H9 (cell line): ENCODE measurements at regions not wholly inside any gene's neighbourhood (a gene's known extent, or its start where the extent isn't known, plus 50 kb on each side); places are given as distances from the start of the nearest gene placed in this dataset.

Experiments
- DNase-seq: peaks from one replicate; pipeline ENCODE4 v3.0.0-alpha.2; 2017
- H2AFZ ChIP-seq: one replicate; pipeline ENCODE4 v1.6.1; 2013; ENCODE audit warnings: mild to moderate bottlenecking, low read length, control low read depth, moderate library complexity
- H2AK5ac ChIP-seq: 2 replicates; pipeline ENCODE4 v1.6.1; 2013; ENCODE audit warnings: low read length, control low read depth, mixed read lengths; ENCODE audit not compliant: insufficient read length
- H2BK120ac ChIP-seq: one replicate; pipeline ENCODE4 v1.6.1; 2013; ENCODE audit warnings: low read depth, mild to moderate bottlenecking, low read length, control low read depth, inconsistent platforms; ENCODE audit not compliant: poor library complexity, severe bottlenecking
- H2BK12ac ChIP-seq: 2 replicates; pipeline ENCODE4 v1.6.1; 2013; ENCODE audit warnings: low read length, control low read depth, mixed read lengths, low read depth; ENCODE audit not compliant: insufficient read length
- H2BK15ac ChIP-seq: 2 replicates; pipeline ENCODE4 v1.6.1; 2013; ENCODE audit warnings: low read depth, low read length, control low read depth
- H2BK20ac ChIP-seq: one replicate; pipeline ENCODE4 v1.6.1; 2013; ENCODE audit warnings: low read depth, mild to moderate bottlenecking, low read length, control low read depth, inconsistent platforms; ENCODE audit not compliant: poor library complexity, severe bottlenecking
- H2BK5ac ChIP-seq: 2 replicates; pipeline ENCODE4 v1.6.1; 2013; ENCODE audit warnings: low read length, control low read depth, mixed read lengths; ENCODE audit not compliant: insufficient read length
- H3K14ac ChIP-seq: 2 replicates; pipeline ENCODE4 v1.6.1; 2013; ENCODE audit warnings: low read length, control low read depth; ENCODE audit not compliant: insufficient read depth
- H3K18ac ChIP-seq: 2 replicates; pipeline ENCODE4 v1.6.1; 2013; ENCODE audit warnings: low read depth, mild to moderate bottlenecking, mixed read lengths, low read length, control low read depth; ENCODE audit not compliant: insufficient read length
- H3K23ac ChIP-seq: 2 replicates; pipeline ENCODE4 v1.6.1; 2013; ENCODE audit warnings: low read length, control low read depth, mixed read lengths, low read depth; ENCODE audit not compliant: insufficient read length
- H3K23me2 ChIP-seq: 2 replicates; pipeline ENCODE4 v1.6.1; 2013; ENCODE audit warnings: low read depth, mild to moderate bottlenecking, mixed read lengths, low read length, control low read depth; ENCODE audit not compliant: insufficient read length, poor library complexity, severe bottlenecking
- H3K27ac ChIP-seq: 2 replicates; pipeline ENCODE4 v1.5.1; 2013; ENCODE audit warnings: low read length, control low read depth, mixed read lengths, low read depth; ENCODE audit not compliant: insufficient read length
- H3K27me3 ChIP-seq: 2 replicates; pipeline ENCODE4 v1.6.1; 2013; ENCODE audit warnings: low read length, control low read depth, inconsistent platforms; ENCODE audit not compliant: insufficient read depth
- H3K4ac ChIP-seq: 2 replicates; pipeline ENCODE4 v1.6.1; 2013; ENCODE audit warnings: low read depth, mild to moderate bottlenecking, control low read depth, inconsistent platforms, low read length, moderate library complexity
- H3K4me1 ChIP-seq: 2 replicates; pipeline ENCODE4 v1.6.1; 2013; ENCODE audit warnings: low read length, control low read depth, inconsistent platforms; ENCODE audit not compliant: insufficient read depth
- H3K4me2 ChIP-seq: 2 replicates; pipeline ENCODE4 v1.6.1; 2013; ENCODE audit warnings: low read length, control low read depth, mixed read lengths; ENCODE audit not compliant: insufficient read length, insufficient read depth
- H3K56ac ChIP-seq: 2 replicates; pipeline ENCODE4 v1.6.1; 2013; ENCODE audit warnings: low read depth, mild to moderate bottlenecking, mixed read lengths, low read length, control low read depth; ENCODE audit not compliant: insufficient read length
- H3K79me1 ChIP-seq: 2 replicates; pipeline ENCODE4 v1.6.1; 2013; ENCODE audit warnings: low read depth, mild to moderate bottlenecking, moderate library complexity, low read length, control low read depth, inconsistent platforms; ENCODE audit not compliant: insufficient read depth, poor library complexity, severe bottlenecking
- H3K79me2 ChIP-seq: 2 replicates; pipeline ENCODE4 v1.6.1; 2013; ENCODE audit warnings: low read length, control low read depth, inconsistent platforms; ENCODE audit not compliant: insufficient read depth
- H3K9ac ChIP-seq: 2 replicates; pipeline ENCODE4 v1.6.1; 2013; ENCODE audit warnings: low read length, control low read depth, mixed read lengths; ENCODE audit not compliant: insufficient read length; ENCODE audit errors: extremely low read depth
- H3K9me3 ChIP-seq: one replicate; pipeline ENCODE4 v1.6.1; 2013; ENCODE audit warnings: low read depth, low read length, inconsistent platforms; ENCODE audit not compliant: control insufficient read depth
- H3T11ph ChIP-seq: one replicate; pipeline ENCODE4 v1.6.1; 2013; ENCODE audit warnings: mild to moderate bottlenecking, low read length, control low read depth, inconsistent platforms
- H4K20me1 ChIP-seq: one replicate; pipeline ENCODE4 v1.6.1; 2013; ENCODE audit not compliant: control insufficient read depth, insufficient read length, insufficient read depth
- H4K5ac ChIP-seq: 2 replicates; pipeline ENCODE4 v1.6.1; 2013; ENCODE audit warnings: low read depth, mild to moderate bottlenecking, mixed read lengths, low read length, control low read depth; ENCODE audit not compliant: insufficient read length
- H4K8ac ChIP-seq: replicated peaks from 2 replicates; pipeline ENCODE4 v1.6.1; 2013; ENCODE audit warnings: low read length, control low read depth, mixed read lengths, low read depth; ENCODE audit not compliant: insufficient read length
- H4K91ac ChIP-seq: 2 replicates; pipeline ENCODE4 v1.6.1; 2013; ENCODE audit warnings: low read depth, mild to moderate bottlenecking, moderate library complexity, mixed read lengths, low read length, control low read depth; ENCODE audit not compliant: insufficient read length
- H3K27ac Mint-ChIP-seq, 3 experiments: 2 replicates in 2 of 3; 3 replicates in 1 of 3; pipeline ENCODE4 v1.8.0; 2020 to 2021; ENCODE audit warnings: mixed read lengths in 3 of 3, mild to moderate bottlenecking in 1 of 3, moderate library complexity in 1 of 3
- H3K27me3 Mint-ChIP-seq: 2 replicates; pipeline ENCODE4 v1.8.0; 2021; ENCODE audit warnings: low read depth, mild to moderate bottlenecking, moderate library complexity, mixed read lengths
- H3K36me3 Mint-ChIP-seq, 3 experiments: 2 replicates in 2 of 3; 3 replicates in 1 of 3; pipeline ENCODE4 v1.8.0; 2020 to 2021; ENCODE audit warnings: low read depth in 3 of 3, mixed read lengths in 3 of 3; ENCODE audit not compliant: insufficient read depth in 1 of 3
- H3K4me1 Mint-ChIP-seq, 2 experiments: 2 replicates each; pipeline ENCODE4 v1.8.0; 2020; ENCODE audit warnings: mixed read lengths in 2 of 2
- H3K4me3 Mint-ChIP-seq, 2 experiments: 2 replicates in 1 of 2; 3 replicates in 1 of 2; pipeline ENCODE4 v1.8.0; 2020 to 2021; ENCODE audit warnings: mild to moderate bottlenecking in 2 of 2, mixed read lengths in 2 of 2, moderate library complexity in 1 of 2
- H3K9me3 Mint-ChIP-seq, 2 experiments: 2 replicates in 1 of 2; 3 replicates in 1 of 2; pipeline ENCODE4 v1.8.0; 2020; ENCODE audit warnings: mild to moderate bottlenecking in 2 of 2, mixed read lengths in 2 of 2, moderate library complexity in 1 of 2
- WGBS: extraction: QIAGEN DNeasy Blood & Tissue Kit; methylation state at CpG from one replicate; pipeline ENCODE4 v1.1.7; 2013; ENCODE audit warnings: missing lambda C conversion rate, low lambda C conversion rate, mixed read lengths; ENCODE audit not compliant: insufficient read length; ENCODE audit errors: extremely low coverage; 5-methylcytosine and 5-hydroxymethylcytosine counted together
- TF ChIP-seq, protein P1 (sequence below): fragments of 200-600 bp; sonication (generic); conservative IDR thresholded peaks from 3 replicates; pipeline ENCODE4 v1.8.0; 2021; ENCODE audit warnings: antibody characterized with exemption, mild to moderate bottlenecking

DNA sequence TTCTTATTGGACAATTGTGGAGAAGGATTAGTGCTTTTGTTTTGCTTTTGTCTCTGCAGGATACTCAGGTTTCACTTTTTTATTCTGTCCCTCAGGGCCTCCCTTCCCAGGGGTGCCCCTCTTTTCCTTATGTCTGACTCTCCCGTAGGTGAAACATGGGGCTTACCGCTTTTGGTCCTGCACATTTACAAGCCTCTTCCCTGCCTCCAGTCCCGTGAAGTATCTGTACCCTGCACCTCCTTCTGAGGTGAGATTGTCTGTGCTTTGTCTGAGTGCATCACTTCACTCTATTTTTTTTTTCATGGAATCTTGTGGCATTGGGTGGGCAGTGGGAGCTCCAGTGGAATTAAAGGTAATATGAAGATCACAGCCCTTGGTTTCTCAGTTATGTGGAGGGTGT lies 758.1 kb upstream of the TPTE start:
- no peak overlapping the region for H2AK5ac ChIP-seq
- no peak overlapping the region for H3K14ac ChIP-seq
- no peaks in the 10 kb centered on the region; a peak in 2 of 5 replicates for H3K9me3 Mint-ChIP-seq
- H2BK12ac ChIP-seq = no peak overlapping the region
- H3K4me3 Mint-ChIP-seq = no peak overlapping the region
- H3K18ac ChIP-seq = no peak overlapping the region
- peaks cover 92% of the 10 kb centered on the region for H3K9me3 ChIP-seq
- H3T11ph ChIP-seq = no peak overlapping the region
- H3K23me2 ChIP-seq = no peaks in the 10 kb centered on the region
- no peak overlapping the region for H3K23ac ChIP-seq
- no peaks in the 10 kb centered on the region for H3K4me1 Mint-ChIP-seq
- no peak overlapping the region for H3K4me2 ChIP-seq
- no peaks in the 10 kb centered on the region for H3K27me3 ChIP-seq
- no peaks in the 10 kb centered on the region for H4K20me1 ChIP-seq
- no peak overlapping the region for H4K5ac ChIP-seq
- no peak overlapping the region for H2BK20ac ChIP-seq
- H2AFZ ChIP-seq = no peak overlapping the region
- H3K4me1 ChIP-seq = no peaks in the 10 kb centered on the region
- H2BK15ac ChIP-seq = no peak overlapping the region
- no peak overlapping the region for H4K91ac ChIP-seq
- no peak overlapping the region for H3K4ac ChIP-seq
- TF ChIP-seq, protein P1, sequence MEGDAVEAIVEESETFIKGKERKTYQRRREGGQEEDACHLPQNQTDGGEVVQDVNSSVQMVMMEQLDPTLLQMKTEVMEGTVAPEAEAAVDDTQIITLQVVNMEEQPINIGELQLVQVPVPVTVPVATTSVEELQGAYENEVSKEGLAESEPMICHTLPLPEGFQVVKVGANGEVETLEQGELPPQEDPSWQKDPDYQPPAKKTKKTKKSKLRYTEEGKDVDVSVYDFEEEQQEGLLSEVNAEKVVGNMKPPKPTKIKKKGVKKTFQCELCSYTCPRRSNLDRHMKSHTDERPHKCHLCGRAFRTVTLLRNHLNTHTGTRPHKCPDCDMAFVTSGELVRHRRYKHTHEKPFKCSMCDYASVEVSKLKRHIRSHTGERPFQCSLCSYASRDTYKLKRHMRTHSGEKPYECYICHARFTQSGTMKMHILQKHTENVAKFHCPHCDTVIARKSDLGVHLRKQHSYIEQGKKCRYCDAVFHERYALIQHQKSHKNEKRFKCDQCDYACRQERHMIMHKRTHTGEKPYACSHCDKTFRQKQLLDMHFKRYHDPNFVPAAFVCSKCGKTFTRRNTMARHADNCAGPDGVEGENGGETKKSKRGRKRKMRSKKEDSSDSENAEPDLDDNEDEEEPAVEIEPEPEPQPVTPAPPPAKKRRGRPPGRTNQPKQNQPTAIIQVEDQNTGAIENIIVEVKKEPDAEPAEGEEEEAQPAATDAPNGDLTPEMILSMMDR = no peak
- H3K79me1 ChIP-seq = no peaks in the 10 kb centered on the region
- H3K36me3 Mint-ChIP-seq = no peaks in the 10 kb centered on the region; a peak in 2 of 7 replicates
- H3K27ac Mint-ChIP-seq = no peak overlapping the region
- no peak overlapping the region for H2BK5ac ChIP-seq
- H3K79me2 ChIP-seq = no peaks in the 10 kb centered on the region
- H3K27ac ChIP-seq = no peak overlapping the region
- H2BK120ac ChIP-seq = no peak overlapping the region
- WGBS = no CpG with 5 or more reads among the region's 3 CpGs
- H3K9ac ChIP-seq = no peak overlapping the region
- no peak for DNase-seq
- no peak overlapping the region for H3K56ac ChIP-seq
- no peaks in the 10 kb centered on the region; the same call in 1 of the 2 replicates for H3K27me3 Mint-ChIP-seq
- H4K8ac ChIP-seq = no peak overlapping the region
